IMR-90 (cell line): ENCODE measurements at regions not wholly inside any gene's neighbourhood (a gene's known extent, or its start where the extent isn't known, plus 50 kb on each side); places are given as distances from the start of the nearest gene placed in this dataset.

Experiments
- ATAC-seq: fragments of 200-7000 bp; cut with Tn5 transposase; 2 replicates; pipeline ENCODE4 v1.9.1; 2020; ENCODE audit warnings: low read depth, mild to moderate bottlenecking, moderate library complexity
- BruUV-seq: library from RNA; stranded (reverse); fragments of 400-500 nt; replicated peaks from 2 replicates; lab custom pipeline; 2021; lab: Mats Ljungman, UMichigan
- CTCF ChIA-PET: fragments of 300-600 bp; formaldehyde crosslinking; extraction: SDS; loops from one replicate; lab custom pipeline; 2021; ENCODE audit warnings: antibody characterized with exemption; lab: Yijun Ruan, JAX
- POLR2A ChIA-PET: fragments of 300-600 bp; sonication (Branson Sonifier 250); formaldehyde crosslinking; loops from one replicate; lab custom pipeline; 2022; ENCODE audit warnings: antibody characterized with exemption; ENCODE audit not compliant: unreplicated experiment; lab: Charles Lee
- DNase-seq: peaks from one replicate; pipeline ENCODE4 v3.0.0; 2013
- H2AFZ ChIP-seq: replicated peaks from 2 replicates; pipeline ENCODE3; 2013; ENCODE audit warnings: low read length, mild to moderate bottlenecking; ENCODE audit not compliant: poor library complexity
- H2AK5ac ChIP-seq: 2 replicates; pipeline ENCODE4 v1.6.1; 2013; ENCODE audit warnings: low read depth, low read length, inconsistent platforms
- H2AK9ac ChIP-seq: replicated peaks from 2 replicates; pipeline ENCODE3; 2013; ENCODE audit warnings: mild to moderate bottlenecking, low read depth, low read length, moderate library complexity; ENCODE audit not compliant: poor library complexity
- H2BK120ac ChIP-seq: 2 replicates; pipeline ENCODE4 v1.6.1; 2013; ENCODE audit warnings: low read depth, low read length, inconsistent platforms
- H2BK15ac ChIP-seq: 3 replicates; pipeline ENCODE4 v1.6.1; 2013; ENCODE audit warnings: low read depth, low read length, inconsistent platforms
- H2BK20ac ChIP-seq: 2 replicates; pipeline ENCODE4 v1.6.1; 2013; ENCODE audit warnings: low read depth, mild to moderate bottlenecking, inconsistent platforms, low read length, moderate library complexity
- H2BK5ac ChIP-seq: 2 replicates; pipeline ENCODE4 v1.6.1; 2013; ENCODE audit warnings: mild to moderate bottlenecking, low read depth, low read length, inconsistent platforms; ENCODE audit not compliant: poor library complexity, severe bottlenecking
- H3K14ac ChIP-seq: replicated peaks from 2 replicates; pipeline ENCODE4 v1.6.1; 2013; ENCODE audit warnings: low read depth, low read length, inconsistent platforms
- H3K18ac ChIP-seq: 2 replicates; pipeline ENCODE4 v1.6.1; 2013; ENCODE audit warnings: low read depth, low read length, control low read depth
- H3K23ac ChIP-seq: 2 replicates; pipeline ENCODE4 v1.6.1; 2013; ENCODE audit warnings: low read depth, low read length, inconsistent platforms
- H3K27ac ChIP-seq: 2 replicates; pipeline ENCODE4 v1.5.1; 2013; ENCODE audit warnings: mild to moderate bottlenecking, control low read depth, low read length; ENCODE audit not compliant: insufficient read depth
- H3K27me3 ChIP-seq: 2 replicates; pipeline ENCODE4 v1.6.1; 2013; ENCODE audit warnings: low read length; ENCODE audit not compliant: control insufficient read depth, insufficient read depth
- H3K36me3 ChIP-seq: 2 replicates; pipeline ENCODE4 v1.6.1; 2013; ENCODE audit warnings: low read length, mixed read lengths; ENCODE audit not compliant: control insufficient read depth, insufficient read depth
- H3K4ac ChIP-seq: 2 replicates; pipeline ENCODE4 v1.6.1; 2013; ENCODE audit warnings: low read depth, low read length, inconsistent platforms
- H3K4me1 ChIP-seq: 2 replicates; pipeline ENCODE4 v1.6.1; 2013; ENCODE audit warnings: low read length, mixed read lengths; ENCODE audit not compliant: control insufficient read depth, insufficient read depth
- H3K4me2 ChIP-seq: 2 replicates; pipeline ENCODE4 v1.6.1; 2013; ENCODE audit warnings: low read depth, mild to moderate bottlenecking, control low read depth, low read length, moderate library complexity
- H3K4me3 ChIP-seq: 2 replicates; pipeline ENCODE4 v1.5.1; 2013; ENCODE audit warnings: low read depth, mild to moderate bottlenecking, control low read depth, low read length, moderate library complexity; ENCODE audit not compliant: insufficient read depth
- H3K56ac ChIP-seq: 2 replicates; pipeline ENCODE4 v1.6.1; 2013; ENCODE audit warnings: low read length, inconsistent platforms; ENCODE audit not compliant: insufficient read depth; ENCODE audit errors: extremely low read depth
- H3K79me1 ChIP-seq, 2 experiments: 2 replicates each; pipeline ENCODE4 v1.6.1; 2013; ENCODE audit warnings: low read length in 2 of 2, inconsistent platforms in 1 of 2, low read depth in 1 of 2
- H3K9ac ChIP-seq: 2 replicates; pipeline ENCODE4 v1.6.1; 2013; ENCODE audit warnings: low read depth, low read length, control low read depth
- H3K9me1 ChIP-seq: 2 replicates; pipeline ENCODE4 v1.6.1; 2013; ENCODE audit warnings: low read length, inconsistent platforms; ENCODE audit not compliant: insufficient read depth
- H3K9me3 ChIP-seq: 2 replicates; pipeline ENCODE4 v1.6.1; 2013; ENCODE audit warnings: low read length; ENCODE audit not compliant: control insufficient read depth, insufficient read depth
- H4K20me1 ChIP-seq: 2 replicates; pipeline ENCODE4 v1.6.1; 2013; ENCODE audit warnings: low read length, inconsistent platforms; ENCODE audit not compliant: insufficient read depth
- H4K5ac ChIP-seq: 2 replicates; pipeline ENCODE4 v1.6.1; 2013; ENCODE audit warnings: mild to moderate bottlenecking, low read depth, low read length, control low read depth
- H4K8ac ChIP-seq, 2 experiments: 2 replicates each; pipeline ENCODE4 v1.6.1; 2013; ENCODE audit warnings: low read depth in 2 of 2, low read length in 2 of 2, control low read depth in 1 of 2, inconsistent platforms in 1 of 2
- H4K91ac ChIP-seq: 2 replicates; pipeline ENCODE4 v1.6.1; 2013; ENCODE audit warnings: low read depth, low read length, inconsistent platforms; ENCODE audit not compliant: insufficient read depth
- FOS ChIP-seq: fragments of 150-350 bp; IDR thresholded peaks from 2 replicates; pipeline ENCODE4 v1.6.1; 2016; ENCODE audit warnings: low read depth, low read length
- MAFK ChIP-seq: IDR thresholded peaks from 2 replicates; pipeline ENCODE4 v1.6.1; 2012; ENCODE audit warnings: low read depth, low read length, improper control_type of control experiment
- RAD21 ChIP-seq: IDR thresholded peaks from 2 replicates; pipeline ENCODE4 v1.6.1; 2012; ENCODE audit warnings: low read length, improper control_type of control experiment
- SMC3 ChIP-seq: fragments of 150-350 bp; IDR thresholded peaks from 2 replicates; pipeline ENCODE4 v1.6.1; 2016; ENCODE audit warnings: low read depth, mild to moderate bottlenecking, antibody characterized with exemption, low read length, moderate library complexity
- WGBS, 2 experiments: methylation state at CpG; one replicate each; pipeline versions ENCODE4 v1.1.5 to v1.1.7; 2013; ENCODE audit warnings: missing lambda C conversion rate in 2 of 2; ENCODE audit not compliant: insufficient read length in 1 of 2; ENCODE audit errors: extremely low coverage in 2 of 2; 5-methylcytosine and 5-hydroxymethylcytosine counted together
- dilution Hi-C: fragments of 300-500 bp; cut with HindIII; formaldehyde crosslinking; loops from one replicate; pipeline ENCODE4 v1.14.3; 2018; ENCODE audit warnings: low sequenced_read_pairs; ENCODE audit not compliant: unreplicated experiment
- in situ Hi-C: fragments of 300-500 bp; cut with MboI; formaldehyde crosslinking; loops from 3 replicates; pipeline ENCODE4 v1.14.3; 2019; ENCODE audit warnings: low sequenced_read_pairs, inconsistent platforms, mixed read lengths
- intact Hi-C: fragments of 100-400 bp; cut with micrococcal nuclease; formaldehyde crosslinking; loops from 2 replicates; pipeline ENCODE4 v1.10.0; 2022
- TF ChIP-seq, protein P1 (sequence below): fragments of 150-350 bp; IDR thresholded peaks from 2 replicates; pipeline ENCODE4 v1.6.1; 2017; ENCODE audit warnings: mild to moderate bottlenecking, antibody characterized with exemption, low read length, low read depth
- TF ChIP-seq, protein P2 (sequence below): conservative IDR thresholded peaks from 2 replicates; pipeline ENCODE4 v1.5.1; 2012; ENCODE audit warnings: mild to moderate bottlenecking, low read depth, low read length, improper control_type of control experiment

GRCh38 chr6:102679865-102680264 lies 1286.4 kb downstream of the GRIK2 start:
- Histone ChIP-seq H2AFZ (no peak overlapping the region), H3K9ac (no peak overlapping the region), H4K20me1 (no peaks in the 10 kb centered on the region), H3K9me3 (peaks cover 5% of the 10 kb centered on the region; the same call in 1 of the 2 replicates), H2BK5ac (no peak overlapping the region), H3K27ac (no peak overlapping the region), H3K36me3 (no peaks in the 10 kb centered on the region), H2AK9ac (no peak overlapping the region), H3K4me1 (no peaks in the 10 kb centered on the region), H3K56ac (no peak overlapping the region), H2BK15ac (no peak overlapping the region), H4K5ac (no peak overlapping the region), H3K4ac (no peak overlapping the region), H4K8ac (no peak overlapping the region), H3K4me2 (no peak overlapping the region), H3K23ac (no peak overlapping the region), H3K18ac (no peak overlapping the region), H3K14ac (no peak overlapping the region), H3K27me3 (no peaks in the 10 kb centered on the region), H2BK20ac (no peak overlapping the region), H3K79me1 (no peaks in the 10 kb centered on the region), H2AK5ac (no peak overlapping the region), H3K4me3 (no peak overlapping the region), H4K91ac (no peak overlapping the region), H3K9me1 (no peaks in the 10 kb centered on the region), H2BK120ac (no peak overlapping the region)
- in situ Hi-C loops (no loop called here), dilution Hi-C loops (no loop called here), intact Hi-C loops (loop anchor here (10.0 kb wide), 1 partner anchor 905 kb away; no protein-coding TSS in a partner anchor)
- WGBS, 2 experiments: no CpG with 5 or more reads among the region's 1 CpG
- TF ChIP-seq RAD21 (no peak), FOS (no peak), MAFK (no peak), SMC3 (no peak)
- TF ChIP-seq, protein P1, sequence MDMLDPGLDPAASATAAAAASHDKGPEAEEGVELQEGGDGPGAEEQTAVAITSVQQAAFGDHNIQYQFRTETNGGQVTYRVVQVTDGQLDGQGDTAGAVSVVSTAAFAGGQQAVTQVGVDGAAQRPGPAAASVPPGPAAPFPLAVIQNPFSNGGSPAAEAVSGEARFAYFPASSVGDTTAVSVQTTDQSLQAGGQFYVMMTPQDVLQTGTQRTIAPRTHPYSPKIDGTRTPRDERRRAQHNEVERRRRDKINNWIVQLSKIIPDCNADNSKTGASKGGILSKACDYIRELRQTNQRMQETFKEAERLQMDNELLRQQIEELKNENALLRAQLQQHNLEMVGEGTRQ: no peak
- TF ChIP-seq, protein P2, sequence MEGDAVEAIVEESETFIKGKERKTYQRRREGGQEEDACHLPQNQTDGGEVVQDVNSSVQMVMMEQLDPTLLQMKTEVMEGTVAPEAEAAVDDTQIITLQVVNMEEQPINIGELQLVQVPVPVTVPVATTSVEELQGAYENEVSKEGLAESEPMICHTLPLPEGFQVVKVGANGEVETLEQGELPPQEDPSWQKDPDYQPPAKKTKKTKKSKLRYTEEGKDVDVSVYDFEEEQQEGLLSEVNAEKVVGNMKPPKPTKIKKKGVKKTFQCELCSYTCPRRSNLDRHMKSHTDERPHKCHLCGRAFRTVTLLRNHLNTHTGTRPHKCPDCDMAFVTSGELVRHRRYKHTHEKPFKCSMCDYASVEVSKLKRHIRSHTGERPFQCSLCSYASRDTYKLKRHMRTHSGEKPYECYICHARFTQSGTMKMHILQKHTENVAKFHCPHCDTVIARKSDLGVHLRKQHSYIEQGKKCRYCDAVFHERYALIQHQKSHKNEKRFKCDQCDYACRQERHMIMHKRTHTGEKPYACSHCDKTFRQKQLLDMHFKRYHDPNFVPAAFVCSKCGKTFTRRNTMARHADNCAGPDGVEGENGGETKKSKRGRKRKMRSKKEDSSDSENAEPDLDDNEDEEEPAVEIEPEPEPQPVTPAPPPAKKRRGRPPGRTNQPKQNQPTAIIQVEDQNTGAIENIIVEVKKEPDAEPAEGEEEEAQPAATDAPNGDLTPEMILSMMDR: no peak
- no peak for ATAC-seq
- ChIA-PET CTCF (no interaction called here), POLR2A (no interaction called here)
- no TSS peak for BruUV-seq
- DNase-seq: no peak
